ENCODE measurements at regions not wholly inside any gene's neighbourhood (a gene's known extent, or its start where the extent isn't known, plus 50 kb on each side); places are given as distances from the start of the nearest gene placed in this dataset.

- no peak overlapping the region for H3K4me3 Mint-ChIP-seq
- Histone ChIP-seq H3K4me1 (ENCODE audit: control insufficient read depth, insufficient read depth, low read length, poor library complexity, severe bottlenecking) (no peaks in the 10 kb centered on the region), H3K27me3 (ENCODE audit: control insufficient read depth, insufficient read depth, low read length) (no peaks in the 10 kb centered on the region), H3K27ac (ENCODE audit: insufficient read depth, low read length, poor library complexity, severe bottlenecking) (no peak overlapping the region), H3K9me3 (ENCODE audit: control insufficient read depth in 2 of 2, low read length in 2 of 2) (peaks cover 0 to 66% of the 10 kb centered on the region in 2 experiments), H3K36me3 (ENCODE audit: control insufficient read depth, insufficient read depth, low read length) (no peaks in the 10 kb centered on the region), H3K4me3 (ENCODE audit: low read depth, low read length) (no peak overlapping the region)
- ATAC-seq (ENCODE audit: low read depth in 2 of 2) (no peak), DNase-seq (no peak)
- peaks cover 0 to 17% (median 7%) of the 10 kb centered on the region in 7 donors for H3K9me3 Mint-ChIP-seq
- no peaks in the 10 kb centered on the region for H3K27me3 Mint-ChIP-seq
- H3K4me1 Mint-ChIP-seq: no peaks in the 10 kb centered on the region
- no peaks in the 10 kb centered on the region for H3K36me3 Mint-ChIP-seq
- no peak overlapping the region for H3K27ac Mint-ChIP-seq
Observed at GRCh38 chr15:25182098-25182478, 227.3 kb downstream of the SNRPN start.

GRCh38 chr15:25182736-25183445, 228.1 kb downstream of the SNRPN start:
- Mint-ChIP-seq H3K27ac (no peak overlapping the region), H3K36me3 (no peaks in the 10 kb centered on the region), H3K4me1 (no peaks in the 10 kb centered on the region), H3K27me3 (no peaks in the 10 kb centered on the region), H3K4me3 (no peak overlapping the region), H3K9me3 (peaks cover 0 to 20% (median 7%) of the 10 kb centered on the region in 7 donors)
- H3K27ac ChIP-seq (ENCODE audit: insufficient read depth, low read length, poor library complexity, severe bottlenecking): no peak overlapping the region
- peaks cover 0 to 66% of the 10 kb centered on the region in 2 experiments for H3K9me3 ChIP-seq (ENCODE audit: control insufficient read depth in 2 of 2, low read length in 2 of 2)
- no peak for DNase-seq
- H3K36me3 ChIP-seq (ENCODE audit: control insufficient read depth, insufficient read depth, low read length): no peaks in the 10 kb centered on the region
- no peak overlapping the region for H3K4me3 ChIP-seq (ENCODE audit: low read depth, low read length)
- H3K27me3 ChIP-seq (ENCODE audit: control insufficient read depth, insufficient read depth, low read length): no peaks in the 10 kb centered on the region
- no peak for ATAC-seq (ENCODE audit: low read depth in 2 of 2)
- H3K4me1 ChIP-seq (ENCODE audit: control insufficient read depth, insufficient read depth, low read length, poor library complexity, severe bottlenecking): no peaks in the 10 kb centered on the region

- Histone ChIP-seq H3K36me3 (ENCODE audit: control insufficient read depth, insufficient read depth, low read length) (no peaks in the 10 kb centered on the region), H3K27me3 (ENCODE audit: control insufficient read depth, insufficient read depth, low read length) (no peaks in the 10 kb centered on the region), H3K4me3 (ENCODE audit: low read depth, low read length) (no peak overlapping the region), H3K4me1 (ENCODE audit: control insufficient read depth, insufficient read depth, low read length, poor library complexity, severe bottlenecking) (no peaks in the 10 kb centered on the region), H3K27ac (ENCODE audit: insufficient read depth, low read length, poor library complexity, severe bottlenecking) (no peak overlapping the region), H3K9me3 (ENCODE audit: control insufficient read depth in 2 of 2, low read length in 2 of 2) (peaks cover 0 to 69% of the 10 kb centered on the region in 2 experiments)
- Mint-ChIP-seq H3K27me3 (no peaks in the 10 kb centered on the region), H3K27ac (no peak overlapping the region), H3K4me1 (no peaks in the 10 kb centered on the region), H3K9me3 (peaks cover 0 to 27% (median 8%) of the 10 kb centered on the region in 7 donors), H3K36me3 (no peaks in the 10 kb centered on the region), H3K4me3 (no peak overlapping the region)
- ATAC-seq (ENCODE audit: low read depth in 2 of 2): no peak
- no peak for DNase-seq
Observed at GRCh38 chr15:25183581-25184251, 228.9 kb downstream of the SNRPN start.

GRCh38 chr15:25184356-25185155, 229.8 kb downstream of the SNRPN start:
- no peaks in the 10 kb centered on the region for H3K4me1 Mint-ChIP-seq
- H3K36me3 Mint-ChIP-seq: no peaks in the 10 kb centered on the region
- H3K27me3 ChIP-seq (ENCODE audit: control insufficient read depth, insufficient read depth, low read length): no peaks in the 10 kb centered on the region
- H3K36me3 ChIP-seq (ENCODE audit: control insufficient read depth, insufficient read depth, low read length): no peaks in the 10 kb centered on the region
- DNase-seq (no peak), ATAC-seq (ENCODE audit: low read depth in 2 of 2) (no peak)
- no peak overlapping the region for H3K4me3 Mint-ChIP-seq
- no peaks in the 10 kb centered on the region for H3K4me1 ChIP-seq (ENCODE audit: control insufficient read depth, insufficient read depth, low read length, poor library complexity, severe bottlenecking)
- H3K9me3 ChIP-seq (ENCODE audit: control insufficient read depth in 2 of 2, low read length in 2 of 2): peaks cover 0 to 65% of the 10 kb centered on the region in 2 experiments
- H3K9me3 Mint-ChIP-seq: peaks cover 0 to 26% (median 5%) of the 10 kb centered on the region in 7 donors
- no peak overlapping the region for H3K4me3 ChIP-seq (ENCODE audit: low read depth, low read length)
- H3K27ac ChIP-seq (ENCODE audit: insufficient read depth, low read length, poor library complexity, severe bottlenecking): no peak overlapping the region
- H3K27me3 Mint-ChIP-seq: no peaks in the 10 kb centered on the region
- H3K27ac Mint-ChIP-seq: no peak overlapping the region

- no peaks in the 10 kb centered on the region for H3K27me3 Mint-ChIP-seq
- H3K4me3 ChIP-seq (ENCODE audit: low read depth, low read length): no peak overlapping the region
- H3K27ac Mint-ChIP-seq: no peak overlapping the region
- H3K4me1 Mint-ChIP-seq: no peaks in the 10 kb centered on the region
- H3K9me3 Mint-ChIP-seq: peaks cover 0 to 31% (median 5%) of the 10 kb centered on the region in 7 donors
- H3K36me3 ChIP-seq (ENCODE audit: control insufficient read depth, insufficient read depth, low read length): no peaks in the 10 kb centered on the region
- no peaks in the 10 kb centered on the region for H3K4me1 ChIP-seq (ENCODE audit: control insufficient read depth, insufficient read depth, low read length, poor library complexity, severe bottlenecking)
- H3K36me3 Mint-ChIP-seq: no peaks in the 10 kb centered on the region
- peaks cover 0 to 66% of the 10 kb centered on the region in 2 experiments for H3K9me3 ChIP-seq (ENCODE audit: control insufficient read depth in 2 of 2, low read length in 2 of 2)
- H3K4me3 Mint-ChIP-seq: no peak overlapping the region
- DNase-seq: no peak
- no peak for ATAC-seq (ENCODE audit: low read depth in 2 of 2)
- no peak overlapping the region for H3K27ac ChIP-seq (ENCODE audit: insufficient read depth, low read length, poor library complexity, severe bottlenecking)
- H3K27me3 ChIP-seq (ENCODE audit: control insufficient read depth, insufficient read depth, low read length): no peaks in the 10 kb centered on the region
Observed at GRCh38 chr15:25185156-25185710, 230.4 kb downstream of the SNRPN start.

- Histone ChIP-seq H3K4me3 (ENCODE audit: low read depth, low read length) (no peak overlapping the region), H3K36me3 (ENCODE audit: control insufficient read depth, insufficient read depth, low read length) (no peaks in the 10 kb centered on the region), H3K27ac (ENCODE audit: insufficient read depth, low read length, poor library complexity, severe bottlenecking) (no peak overlapping the region), H3K9me3 (ENCODE audit: control insufficient read depth in 2 of 2, low read length in 2 of 2) (peaks cover 0 to 70% of the 10 kb centered on the region in 2 experiments), H3K4me1 (ENCODE audit: control insufficient read depth, insufficient read depth, low read length, poor library complexity, severe bottlenecking) (no peaks in the 10 kb centered on the region), H3K27me3 (ENCODE audit: control insufficient read depth, insufficient read depth, low read length) (no peaks in the 10 kb centered on the region)
- Mint-ChIP-seq H3K27ac (no peak overlapping the region), H3K9me3 (peaks cover 0 to 31% (median 5%) of the 10 kb centered on the region in 7 donors), H3K36me3 (no peaks in the 10 kb centered on the region), H3K4me3 (no peak overlapping the region), H3K27me3 (no peaks in the 10 kb centered on the region), H3K4me1 (no peaks in the 10 kb centered on the region)
- ATAC-seq (ENCODE audit: low read depth in 2 of 2) (no peak), DNase-seq (no peak)
Observed at GRCh38 chr15:25185791-25186190, 231.0 kb downstream of the SNRPN start.

GRCh38 chr15:25186411-25186810, 231.6 kb downstream of the SNRPN start:
- Mint-ChIP-seq H3K36me3 (no peaks in the 10 kb centered on the region), H3K9me3 (peaks cover 0 to 29% (median 5%) of the 10 kb centered on the region in 7 donors), H3K27ac (no peak overlapping the region), H3K4me3 (no peak overlapping the region), H3K27me3 (no peaks in the 10 kb centered on the region), H3K4me1 (no peaks in the 10 kb centered on the region)
- peaks cover 0 to 68% of the 10 kb centered on the region in 2 experiments for H3K9me3 ChIP-seq (ENCODE audit: control insufficient read depth in 2 of 2, low read length in 2 of 2)
- no peak for DNase-seq
- H3K4me1 ChIP-seq (ENCODE audit: control insufficient read depth, insufficient read depth, low read length, poor library complexity, severe bottlenecking): no peaks in the 10 kb centered on the region
- ATAC-seq (ENCODE audit: low read depth in 2 of 2): no peak
- no peak overlapping the region for H3K27ac ChIP-seq (ENCODE audit: insufficient read depth, low read length, poor library complexity, severe bottlenecking)
- H3K4me3 ChIP-seq (ENCODE audit: low read depth, low read length): no peak overlapping the region
- no peaks in the 10 kb centered on the region for H3K36me3 ChIP-seq (ENCODE audit: control insufficient read depth, insufficient read depth, low read length)
- H3K27me3 ChIP-seq (ENCODE audit: control insufficient read depth, insufficient read depth, low read length): no peaks in the 10 kb centered on the region
